ENCODE measurements at regions not wholly inside any gene's neighbourhood (a gene's known extent, or its start where the extent isn't known, plus 50 kb on each side); places are given as distances from the start of the nearest gene placed in this dataset.
A peak's percentile ranks its signal among the peaks of the same experiment; 100 is the strongest.

DNA sequence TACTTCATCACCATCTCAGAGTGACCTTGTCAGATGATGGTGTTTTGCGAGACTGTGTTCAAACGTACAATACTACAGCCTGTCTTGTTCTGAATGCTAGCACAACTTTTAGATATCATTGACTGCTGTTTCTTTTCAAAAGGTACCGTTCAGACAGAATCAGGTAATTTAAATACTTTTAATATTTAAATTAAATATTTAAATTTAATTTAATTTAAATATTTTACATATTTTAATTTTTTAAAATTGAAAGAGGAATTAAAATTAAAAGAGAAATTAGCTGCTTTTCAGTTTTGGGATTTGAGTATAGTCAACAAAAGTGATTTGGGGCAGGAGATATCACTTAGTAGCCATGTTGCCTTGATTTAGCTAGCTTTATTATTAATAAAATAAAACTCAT is 642.1 kb upstream of the CCDC179 start:
- H3K4me3 ChIP-seq = no peak overlapping the region
- no peak overlapping the region for H3K27ac ChIP-seq
- H3K36me3 ChIP-seq (ENCODE audit: low read depth) = no peaks in the 10 kb centered on the region
- peaks cover 64% of the 10 kb centered on the region; the same call in 1 of the 2 replicates for H3K27me3 ChIP-seq (replicated peaks; ENCODE audit: insufficient read depth)
- DNase-seq = no peak
- H3K9me3 ChIP-seq (ENCODE audit: low read depth) = no peaks in the 10 kb centered on the region
- in situ Hi-C loops (cut with MboI) = no loop called here
- no peak overlapping the region for H3K9ac ChIP-seq
- WGBS, 2 experiments (ENCODE audit: low coverage in 1 of 2, low lambda C conversion rate in 2 of 2, missing lambda C conversion rate in 2 of 2) = 70 to 74% methylated on average over 3 of the region's 3 CpGs
- H3K4me2 ChIP-seq (ENCODE audit: unreplicated experiment) = no peak overlapping the region
- H2AFZ ChIP-seq = no peak overlapping the region
- H3K9me2 ChIP-seq (ENCODE audit: insufficient read depth) = no peaks in the 10 kb centered on the region
- H3F3A ChIP-seq (ENCODE audit: insufficient read depth) = no peaks in the 10 kb centered on the region
- H3K4me1 ChIP-seq (ENCODE audit: insufficient read depth) = no peaks in the 10 kb centered on the region
- H4K20me1 ChIP-seq (ENCODE audit: insufficient read depth) = no peaks in the 10 kb centered on the region
- H3K79me2 ChIP-seq (ENCODE audit: insufficient read depth) = no peaks in the 10 kb centered on the region
- no peak for TF ChIP-seq EZH2 (IDR thresholded peaks at IDR 0.05; ENCODE audit: insufficient read depth, poor library complexity, severe bottlenecking)
- TF ChIP-seq EZH2phosphoT487 (IDR thresholded peaks at IDR 0.05; ENCODE audit: insufficient read depth, low read depth) = no peak

DNA sequence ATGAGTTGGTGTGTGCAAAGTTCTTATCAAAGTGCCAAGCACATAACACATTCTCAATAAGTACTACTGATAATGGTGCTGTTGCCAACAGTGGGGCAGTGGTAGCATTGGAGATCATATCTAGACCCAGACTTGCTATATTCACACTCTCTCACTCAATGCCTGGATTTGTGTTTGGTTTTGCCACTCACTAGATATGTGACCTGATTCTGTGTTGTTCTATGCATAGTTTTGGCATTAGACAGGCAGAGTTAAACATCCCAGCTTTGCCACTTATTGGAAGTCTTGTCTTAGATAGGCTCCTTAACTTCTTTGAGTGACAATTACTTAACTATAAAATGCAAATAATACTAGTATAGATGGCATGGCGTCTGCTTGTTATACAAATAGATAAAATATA is 642.6 kb upstream of the CCDC179 start:
- no peak for TF ChIP-seq EZH2 (IDR thresholded peaks at IDR 0.05; ENCODE audit: insufficient read depth, poor library complexity, severe bottlenecking)

DNA sequence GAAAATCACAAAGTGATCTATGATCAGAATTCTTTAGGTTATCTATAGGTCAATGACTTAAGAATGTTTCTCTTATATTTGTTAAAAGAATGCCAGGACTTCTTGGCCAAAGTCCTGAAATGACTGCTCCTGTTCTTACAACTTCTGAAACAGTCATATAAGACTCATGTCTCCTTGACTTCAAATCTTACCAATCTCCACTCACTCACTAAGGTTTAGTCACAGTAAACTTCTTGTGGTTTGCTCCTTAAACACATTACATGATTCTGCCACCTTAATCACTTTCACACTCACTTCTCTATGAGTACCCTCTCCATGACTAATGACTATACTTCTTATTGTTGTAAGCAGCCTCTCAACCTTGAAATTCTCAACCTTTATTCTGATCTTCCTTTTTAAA is 648.7 kb upstream of the CCDC179 start:
- H4K20me1 ChIP-seq (ENCODE audit: insufficient read depth) = no peaks in the 10 kb centered on the region
- peak; percentile 76 for DNase-seq

More for the DNA sequence above, 642.6 kb upstream of the CCDC179 start:
- Histone ChIP-seq H3K27ac (no peak overlapping the region), H3K27me3 (replicated peaks; ENCODE audit: insufficient read depth) (peaks cover 64% of the 10 kb centered on the region), H3K9ac (no peak overlapping the region), H4K20me1 (ENCODE audit: insufficient read depth) (no peaks in the 10 kb centered on the region), H3F3A (ENCODE audit: insufficient read depth) (no peaks in the 10 kb centered on the region), H2AFZ (no peak overlapping the region), H3K4me1 (ENCODE audit: insufficient read depth) (no peaks in the 10 kb centered on the region), H3K79me2 (ENCODE audit: insufficient read depth) (no peaks in the 10 kb centered on the region), H3K4me2 (ENCODE audit: unreplicated experiment) (no peak overlapping the region), H3K9me2 (ENCODE audit: insufficient read depth) (no peaks in the 10 kb centered on the region), H3K4me3 (no peak overlapping the region), H3K9me3 (ENCODE audit: low read depth) (no peaks in the 10 kb centered on the region), H3K36me3 (ENCODE audit: low read depth) (no peaks in the 10 kb centered on the region)
- in situ Hi-C loops (cut with MboI) = no loop called here
- 71 to 83% methylated on average over 1 of the region's 1 CpG for WGBS, 2 experiments (ENCODE audit: low coverage in 1 of 2, low lambda C conversion rate in 2 of 2, missing lambda C conversion rate in 2 of 2)
- no peak for DNase-seq

DNA sequence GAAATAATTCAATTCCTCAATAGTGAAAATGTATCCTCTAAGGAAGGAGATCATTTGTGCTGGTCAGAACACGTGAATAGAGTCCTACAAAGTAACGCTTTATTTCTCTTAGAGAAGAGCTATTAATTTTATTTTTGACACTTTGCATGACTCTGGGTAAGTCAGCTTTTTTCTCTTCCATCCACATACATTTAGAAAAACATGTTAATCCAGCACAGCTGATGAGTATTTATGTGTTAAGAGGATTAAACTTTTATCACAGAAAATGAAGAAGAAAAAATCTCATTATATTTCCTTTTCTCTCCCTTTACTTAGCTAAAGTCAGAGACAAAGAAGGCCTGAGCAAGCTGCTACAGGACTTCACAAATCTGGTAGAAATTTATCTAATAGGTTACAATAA is 649.5 kb upstream of the CCDC179 start:
- Histone ChIP-seq H3K4me3 (no peak overlapping the region), H3K9me3 (ENCODE audit: low read depth) (no peaks in the 10 kb centered on the region), H3K4me2 (ENCODE audit: unreplicated experiment) (no peak overlapping the region), H3K27ac (no peak overlapping the region), H3K36me3 (ENCODE audit: low read depth) (no peaks in the 10 kb centered on the region), H3K9ac (no peak overlapping the region), H3F3A (ENCODE audit: insufficient read depth) (no peaks in the 10 kb centered on the region), H3K9me2 (ENCODE audit: insufficient read depth) (no peaks in the 10 kb centered on the region), H3K79me2 (ENCODE audit: insufficient read depth) (no peaks in the 10 kb centered on the region), H2AFZ (no peak overlapping the region), H3K27me3 (replicated peaks; ENCODE audit: insufficient read depth) (peaks cover 50% of the 10 kb centered on the region), H4K20me1 (ENCODE audit: insufficient read depth) (no peaks in the 10 kb centered on the region), H3K4me1 (ENCODE audit: insufficient read depth) (peaks cover 11% of the 10 kb centered on the region; the same call in 1 of the 2 replicates)
- no peak for TF ChIP-seq EZH2 (IDR thresholded peaks at IDR 0.05; ENCODE audit: insufficient read depth, poor library complexity, severe bottlenecking)
- TF ChIP-seq EZH2phosphoT487 (IDR thresholded peaks at IDR 0.05; ENCODE audit: insufficient read depth, low read depth) = no peak
- in situ Hi-C loops (cut with MboI) = no loop called here
- no peak for DNase-seq
- 70 to 74% methylated on average over 2 of the region's 2 CpGs for WGBS, 2 experiments (ENCODE audit: low coverage in 1 of 2, low lambda C conversion rate in 2 of 2, missing lambda C conversion rate in 2 of 2)

More for the DNA sequence above, 648.7 kb upstream of the CCDC179 start:
- Histone ChIP-seq H3K9me2 (ENCODE audit: insufficient read depth) (no peaks in the 10 kb centered on the region), H3K4me1 (ENCODE audit: insufficient read depth) (peaks cover 11% of the 10 kb centered on the region; the same call in 1 of the 2 replicates), H3K79me2 (ENCODE audit: insufficient read depth) (no peaks in the 10 kb centered on the region), H3F3A (ENCODE audit: insufficient read depth) (no peaks in the 10 kb centered on the region), H2AFZ (no peak overlapping the region), H3K9me3 (ENCODE audit: low read depth) (no peaks in the 10 kb centered on the region), H3K27me3 (replicated peaks; ENCODE audit: insufficient read depth) (peaks cover 54% of the 10 kb centered on the region), H3K9ac (no peak overlapping the region), H3K4me2 (ENCODE audit: unreplicated experiment) (no peak overlapping the region), H3K27ac (no peak overlapping the region), H3K36me3 (ENCODE audit: low read depth) (no peaks in the 10 kb centered on the region), H3K4me3 (no peak overlapping the region)
- in situ Hi-C loops (cut with MboI) = no loop called here
- no peak for TF ChIP-seq EZH2 (IDR thresholded peaks at IDR 0.05; ENCODE audit: insufficient read depth, poor library complexity, severe bottlenecking)
- peak; percentile 96 for TF ChIP-seq EZH2phosphoT487 (IDR thresholded peaks at IDR 0.05; ENCODE audit: insufficient read depth, low read depth)

DNA sequence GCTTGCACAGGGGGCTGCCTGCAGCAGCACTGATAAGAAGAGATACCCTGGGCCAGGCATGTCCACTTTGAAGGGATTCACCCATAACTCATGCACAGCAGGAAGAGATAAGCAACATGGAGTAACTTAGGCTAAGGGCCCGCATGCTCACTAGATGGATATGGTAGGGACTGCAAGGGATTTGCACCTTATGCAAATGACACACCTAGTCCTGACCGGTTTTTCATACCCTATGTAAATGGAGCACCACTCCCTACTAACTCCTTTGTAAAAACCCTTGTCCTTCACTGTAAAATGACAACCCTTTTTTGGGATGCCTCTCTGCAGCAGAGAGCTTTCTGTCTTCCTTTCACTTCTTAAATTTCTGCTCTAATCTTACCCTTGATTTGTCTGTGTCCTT is 658.9 kb upstream of the CCDC179 start:
- Histone ChIP-seq H3K36me3 (ENCODE audit: low read depth) (no peaks in the 10 kb centered on the region), H3F3A (ENCODE audit: insufficient read depth) (no peaks in the 10 kb centered on the region), H4K20me1 (ENCODE audit: insufficient read depth) (no peaks in the 10 kb centered on the region), H3K27ac (no peak overlapping the region), H2AFZ (no peak overlapping the region), H3K9me2 (ENCODE audit: insufficient read depth) (no peaks in the 10 kb centered on the region), H3K9me3 (ENCODE audit: low read depth) (no peaks in the 10 kb centered on the region), H3K4me3 (no peak overlapping the region), H3K79me2 (ENCODE audit: insufficient read depth) (no peaks in the 10 kb centered on the region), H3K27me3 (replicated peaks; ENCODE audit: insufficient read depth) (peaks cover 40% of the 10 kb centered on the region), H3K4me1 (ENCODE audit: insufficient read depth) (no peaks in the 10 kb centered on the region), H3K9ac (no peak overlapping the region), H3K4me2 (ENCODE audit: unreplicated experiment) (no peak overlapping the region)
- TF ChIP-seq EZH2 (IDR thresholded peaks at IDR 0.05; ENCODE audit: insufficient read depth, poor library complexity, severe bottlenecking) (no peak), EZH2phosphoT487 (IDR thresholded peaks at IDR 0.05; ENCODE audit: insufficient read depth, low read depth) (no peak)
- WGBS, 2 experiments (ENCODE audit: low coverage in 1 of 2, low lambda C conversion rate in 2 of 2, missing lambda C conversion rate in 2 of 2) = 34 to 35% methylated on average over 2 of the region's 2 CpGs
- in situ Hi-C loops (cut with MboI) = no loop called here
- DNase-seq = no peak

Measured in GM23248 (cell line).